ENCODE measurements at regions not wholly inside any gene's neighbourhood (a gene's known extent, or its start where the extent isn't known, plus 50 kb on each side); places are given as distances from the start of the nearest gene placed in this dataset.

- peak overlapping the region; percentile 79 for H3K4me2 ChIP-seq (ENCODE audit: low read length)
- peaks cover 9% of the 10 kb centered on the region for H3K27me3 ChIP-seq (ENCODE audit: control insufficient read depth, insufficient read depth, low read length)
- no peaks in the 10 kb centered on the region for H3K9me3 ChIP-seq (replicated peaks; ENCODE audit: low read length)
- peak overlapping the region; percentile 50 for H3K4me3 ChIP-seq (ENCODE audit: low read length)
- no peaks in the 10 kb centered on the region for H3K36me3 ChIP-seq (ENCODE audit: insufficient read depth, low read length)
- no peak overlapping the region for H3K9ac ChIP-seq (ENCODE audit: low read depth, low read length)
- no peaks in the 10 kb centered on the region for H3K4me1 ChIP-seq (ENCODE audit: control insufficient read depth, insufficient read depth, low read length)
Observed at GRCh38 chr19:32223595-32224370, 121.6 kb upstream of the ZNF507 start.

- no peaks in the 10 kb centered on the region for H3K36me3 ChIP-seq (ENCODE audit: insufficient read depth, low read length)
- no peaks in the 10 kb centered on the region for H3K4me1 ChIP-seq (ENCODE audit: control insufficient read depth, insufficient read depth, low read length)
- H3K9ac ChIP-seq (ENCODE audit: low read depth, low read length) = no peak overlapping the region
- no peaks in the 10 kb centered on the region for H3K9me3 ChIP-seq (replicated peaks; ENCODE audit: low read length)
- H3K4me2 ChIP-seq (ENCODE audit: low read length) = peak overlapping the region; percentile 79
- peaks cover 9% of the 10 kb centered on the region for H3K27me3 ChIP-seq (ENCODE audit: control insufficient read depth, insufficient read depth, low read length)
- H3K4me3 ChIP-seq (ENCODE audit: low read length) = peak overlapping the region; percentile 50
Observed at GRCh38 chr19:32224371-32225244, 120.8 kb upstream of the ZNF507 start.

GRCh38 chr19:32227561-32228165, 117.7 kb upstream of the ZNF507 start:
- Histone ChIP-seq H3K4me3 (ENCODE audit: low read length) (no peak overlapping the region), H3K4me1 (ENCODE audit: control insufficient read depth, insufficient read depth, low read length) (no peaks in the 10 kb centered on the region), H3K4me2 (ENCODE audit: low read length) (no peak overlapping the region), H3K27me3 (ENCODE audit: control insufficient read depth, insufficient read depth, low read length) (peaks cover 9% of the 10 kb centered on the region), H3K9me3 (replicated peaks; ENCODE audit: low read length) (no peaks in the 10 kb centered on the region), H3K9ac (ENCODE audit: low read depth, low read length) (no peak overlapping the region), H3K36me3 (ENCODE audit: insufficient read depth, low read length) (no peaks in the 10 kb centered on the region)

DNA sequence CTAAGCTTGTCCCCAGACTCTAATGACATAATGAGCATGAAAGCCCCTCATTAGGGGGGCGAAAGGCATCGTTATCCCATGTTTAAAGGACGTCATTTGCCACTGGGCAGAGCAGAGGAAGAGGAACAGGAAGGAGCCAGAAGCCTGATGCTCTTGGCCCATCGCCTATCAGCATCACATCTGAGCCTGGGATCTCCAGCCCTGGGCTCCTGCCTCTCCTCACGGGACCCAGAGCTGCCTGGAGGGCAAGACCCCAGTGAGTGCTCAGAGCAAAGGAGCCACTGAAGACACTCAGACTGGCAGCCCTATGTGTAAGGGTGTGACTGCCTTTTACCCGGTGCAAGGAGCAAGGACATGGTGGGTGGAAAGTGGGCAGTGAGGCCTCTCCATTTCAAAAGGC, 115.0 kb upstream of the ZNF507 start:
- Histone ChIP-seq H3K27me3 (ENCODE audit: control insufficient read depth, insufficient read depth, low read length) (peaks cover 5% of the 10 kb centered on the region), H3K9me3 (replicated peaks; ENCODE audit: low read length) (no peaks in the 10 kb centered on the region), H3K36me3 (ENCODE audit: insufficient read depth, low read length) (no peaks in the 10 kb centered on the region), H3K4me3 (ENCODE audit: low read length) (no peak overlapping the region), H3K9ac (ENCODE audit: low read depth, low read length) (no peak overlapping the region), H3K4me2 (ENCODE audit: low read length) (no peak overlapping the region), H3K4me1 (ENCODE audit: control insufficient read depth, insufficient read depth, low read length) (no peaks in the 10 kb centered on the region)

- H3K36me3 ChIP-seq (ENCODE audit: insufficient read depth, low read length) = no peaks in the 10 kb centered on the region
- no peaks in the 10 kb centered on the region for H3K9me3 ChIP-seq (replicated peaks; ENCODE audit: low read length)
- no peak overlapping the region for H3K4me2 ChIP-seq (ENCODE audit: low read length)
- peaks cover 5% of the 10 kb centered on the region for H3K27me3 ChIP-seq (ENCODE audit: control insufficient read depth, insufficient read depth, low read length)
- H3K9ac ChIP-seq (ENCODE audit: low read depth, low read length) = no peak overlapping the region
- no peaks in the 10 kb centered on the region for H3K4me1 ChIP-seq (ENCODE audit: control insufficient read depth, insufficient read depth, low read length)
- no peak overlapping the region for H3K4me3 ChIP-seq (ENCODE audit: low read length)
Observed at GRCh38 chr19:32231020-32231419, 114.4 kb upstream of the ZNF507 start.

- H3K36me3 ChIP-seq (ENCODE audit: insufficient read depth, low read length) = no peaks in the 10 kb centered on the region
- H3K4me2 ChIP-seq (ENCODE audit: low read length) = no peak overlapping the region
- no peak overlapping the region for H3K9ac ChIP-seq (ENCODE audit: low read depth, low read length)
- H3K27me3 ChIP-seq (ENCODE audit: control insufficient read depth, insufficient read depth, low read length) = no peaks in the 10 kb centered on the region
- H3K9me3 ChIP-seq (replicated peaks; ENCODE audit: low read length) = no peaks in the 10 kb centered on the region
- no peak overlapping the region for H3K4me3 ChIP-seq (ENCODE audit: low read length)
- no peaks in the 10 kb centered on the region for H3K4me1 ChIP-seq (ENCODE audit: control insufficient read depth, insufficient read depth, low read length)
Observed at GRCh38 chr19:32231691-32232090, 113.7 kb upstream of the ZNF507 start.

DNA sequence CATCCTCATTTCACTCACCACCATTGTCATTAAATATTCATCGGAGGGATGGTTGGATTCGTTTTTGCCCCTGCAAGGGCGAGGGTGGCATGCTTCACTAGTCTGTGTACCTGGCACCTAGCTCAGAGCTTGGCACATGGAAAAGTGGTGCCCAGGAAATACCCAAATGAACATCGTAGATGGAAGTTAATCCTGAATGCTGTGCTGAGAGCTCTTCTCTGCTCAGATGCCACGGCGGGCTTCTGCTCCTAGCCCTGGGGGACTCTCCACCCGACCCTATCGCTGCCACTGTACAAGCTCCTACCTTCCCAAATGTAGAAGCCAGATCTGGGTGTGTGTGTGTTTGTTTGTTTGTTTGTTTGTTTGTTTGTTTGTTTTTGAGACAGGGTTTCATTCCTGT, 113.0 kb upstream of the ZNF507 start:
- Histone ChIP-seq H3K27me3 (ENCODE audit: control insufficient read depth, insufficient read depth, low read length) (no peaks in the 10 kb centered on the region), H3K4me3 (ENCODE audit: low read length) (no peak overlapping the region), H3K36me3 (ENCODE audit: insufficient read depth, low read length) (no peaks in the 10 kb centered on the region), H3K4me1 (ENCODE audit: control insufficient read depth, insufficient read depth, low read length) (no peaks in the 10 kb centered on the region), H3K4me2 (ENCODE audit: low read length) (no peak overlapping the region), H3K9ac (ENCODE audit: low read depth, low read length) (no peak overlapping the region), H3K9me3 (replicated peaks; ENCODE audit: low read length) (no peaks in the 10 kb centered on the region)

DNA sequence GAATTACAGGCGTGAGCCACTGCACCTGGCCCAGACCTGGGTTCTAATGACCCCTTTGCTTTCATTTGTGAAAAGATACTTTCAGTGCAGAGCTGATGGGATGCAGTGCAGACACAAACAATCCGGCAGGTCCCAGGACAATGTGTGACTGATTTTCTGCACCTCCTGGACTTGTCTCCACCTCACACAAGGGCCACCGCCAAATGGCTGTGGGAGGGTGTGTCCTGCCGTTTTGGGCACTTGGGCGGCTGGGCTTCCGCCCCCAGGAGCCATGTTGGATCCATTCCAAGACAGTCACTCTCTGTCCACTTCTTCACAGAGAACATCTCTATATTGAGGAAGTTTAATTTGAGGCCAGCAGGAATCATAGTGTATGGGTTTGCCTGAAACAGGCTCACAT, 112.3 kb upstream of the ZNF507 start:
- Histone ChIP-seq H3K9me3 (replicated peaks; ENCODE audit: low read length) (no peaks in the 10 kb centered on the region), H3K4me1 (ENCODE audit: control insufficient read depth, insufficient read depth, low read length) (no peaks in the 10 kb centered on the region), H3K4me2 (ENCODE audit: low read length) (no peak overlapping the region), H3K9ac (ENCODE audit: low read depth, low read length) (no peak overlapping the region), H3K27me3 (ENCODE audit: control insufficient read depth, insufficient read depth, low read length) (no peaks in the 10 kb centered on the region), H3K36me3 (ENCODE audit: insufficient read depth, low read length) (no peaks in the 10 kb centered on the region), H3K4me3 (ENCODE audit: low read length) (no peak overlapping the region)

DNA sequence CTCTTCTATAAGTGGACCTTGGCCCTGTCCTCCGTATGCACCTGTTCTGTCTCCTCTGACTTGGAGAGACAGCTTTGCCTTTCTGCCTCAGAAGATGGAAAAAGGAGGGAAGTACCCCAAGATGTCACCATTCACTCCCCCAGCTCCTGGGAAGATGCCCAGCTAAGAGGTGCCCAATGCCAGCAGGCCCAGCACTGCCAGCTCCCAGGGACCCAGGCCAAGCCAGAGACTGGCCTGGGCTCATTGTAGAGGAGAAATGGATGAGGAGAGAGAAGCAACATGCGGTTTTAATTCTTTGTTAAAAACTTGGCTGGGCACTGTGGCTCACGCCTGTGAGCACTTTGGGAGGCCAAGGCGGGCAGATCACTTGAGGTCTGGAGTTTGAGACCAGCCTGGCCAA, 111.5 kb upstream of the ZNF507 start:
- no peaks in the 10 kb centered on the region for H3K36me3 ChIP-seq (ENCODE audit: insufficient read depth, low read length)
- no peak overlapping the region for H3K9ac ChIP-seq (ENCODE audit: low read depth, low read length)
- no peaks in the 10 kb centered on the region for H3K27me3 ChIP-seq (ENCODE audit: control insufficient read depth, insufficient read depth, low read length)

DNA sequence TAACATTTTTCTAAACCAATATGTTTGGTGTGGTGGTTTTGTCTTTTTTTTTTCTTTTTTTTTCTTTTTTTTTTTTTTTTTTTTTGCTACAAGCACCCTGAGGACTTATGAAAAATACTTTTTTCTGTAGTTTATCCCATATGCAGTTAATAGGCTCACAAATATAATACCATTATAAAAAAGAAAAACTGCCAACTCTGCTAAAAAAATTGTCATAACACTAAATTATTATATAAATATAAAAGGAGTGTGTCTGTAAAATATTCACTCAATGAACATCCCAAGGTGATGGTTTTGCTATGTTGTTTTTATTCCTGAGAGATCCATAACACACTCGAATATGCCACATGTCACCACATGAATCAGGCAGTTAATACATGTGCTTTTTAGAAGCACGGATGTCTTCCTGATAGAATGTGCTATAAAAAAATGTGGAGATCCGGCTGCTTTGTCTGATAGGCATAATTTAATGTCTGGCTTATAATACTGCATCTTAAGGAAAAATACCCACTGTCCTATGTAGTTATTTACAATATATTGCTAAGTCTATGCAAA, 110.7 kb upstream of the ZNF507 start:
- Histone ChIP-seq H3K9me3 (replicated peaks; ENCODE audit: low read length) (no peaks in the 10 kb centered on the region), H3K4me1 (ENCODE audit: control insufficient read depth, insufficient read depth, low read length) (no peaks in the 10 kb centered on the region), H3K9ac (ENCODE audit: low read depth, low read length) (no peak overlapping the region), H3K4me3 (ENCODE audit: low read length) (no peak overlapping the region), H3K4me2 (ENCODE audit: low read length) (no peak overlapping the region), H3K36me3 (ENCODE audit: insufficient read depth, low read length) (no peaks in the 10 kb centered on the region), H3K27me3 (ENCODE audit: control insufficient read depth, insufficient read depth, low read length) (no peaks in the 10 kb centered on the region)

More for the DNA sequence above, 111.5 kb upstream of the ZNF507 start:
- no peak overlapping the region for H3K4me3 ChIP-seq (ENCODE audit: low read length)
- H3K4me1 ChIP-seq (ENCODE audit: control insufficient read depth, insufficient read depth, low read length) = no peaks in the 10 kb centered on the region
- no peak overlapping the region for H3K4me2 ChIP-seq (ENCODE audit: low read length)
- no peaks in the 10 kb centered on the region for H3K9me3 ChIP-seq (replicated peaks; ENCODE audit: low read length)

- H3K36me3 ChIP-seq (ENCODE audit: insufficient read depth, low read length) = no peaks in the 10 kb centered on the region
- H3K4me2 ChIP-seq (ENCODE audit: low read length) = no peak overlapping the region
- H3K27me3 ChIP-seq (ENCODE audit: control insufficient read depth, insufficient read depth, low read length) = no peaks in the 10 kb centered on the region
- H3K4me3 ChIP-seq (ENCODE audit: low read length) = no peak overlapping the region
- no peaks in the 10 kb centered on the region for H3K9me3 ChIP-seq (replicated peaks; ENCODE audit: low read length)
- H3K9ac ChIP-seq (ENCODE audit: low read depth, low read length) = no peak overlapping the region
- H3K4me1 ChIP-seq (ENCODE audit: control insufficient read depth, insufficient read depth, low read length) = no peaks in the 10 kb centered on the region
Observed at GRCh38 chr19:32238076-32238475, 107.3 kb upstream of the ZNF507 start.

Measured in skeletal muscle satellite cell (primary cell).